ENCODE measurements at regions not wholly inside any gene's neighbourhood (a gene's known extent, or its start where the extent isn't known, plus 50 kb on each side); places are given as distances from the start of the nearest gene placed in this dataset.
"Not testable (repeated sequence)": the region's sequence is repeated elsewhere in the genome, so short reads cannot be mapped to it uniquely, and the experiment has no call there.

- TF ChIP-seq CTCF (conservative IDR thresholded peaks at IDR 0.05; ENCODE audit: low read length); EZH2phosphoT487 (IDR thresholded peaks at IDR 0.05; ENCODE audit: borderline replicate concordance, low read depth, low read length): not testable (repeated sequence)
These were observed 192.8 kb downstream of the C16orf95 start for GRCh38 chr16:87124405-87124804.

All from OCI-LY7 (cell line).